Pons (tissue), 1 donor: ENCODE measurements at regions not wholly inside any gene's neighbourhood (a gene's known extent, or its start where the extent isn't known, plus 50 kb on each side); places are given as distances from the start of the nearest gene placed in this dataset.

Experiments used
- DNase-seq: peaks from one replicate; pipeline ENCODE4 v3.0.0-alpha.2; 2016; ENCODE audit warnings: low spot score

DNA sequence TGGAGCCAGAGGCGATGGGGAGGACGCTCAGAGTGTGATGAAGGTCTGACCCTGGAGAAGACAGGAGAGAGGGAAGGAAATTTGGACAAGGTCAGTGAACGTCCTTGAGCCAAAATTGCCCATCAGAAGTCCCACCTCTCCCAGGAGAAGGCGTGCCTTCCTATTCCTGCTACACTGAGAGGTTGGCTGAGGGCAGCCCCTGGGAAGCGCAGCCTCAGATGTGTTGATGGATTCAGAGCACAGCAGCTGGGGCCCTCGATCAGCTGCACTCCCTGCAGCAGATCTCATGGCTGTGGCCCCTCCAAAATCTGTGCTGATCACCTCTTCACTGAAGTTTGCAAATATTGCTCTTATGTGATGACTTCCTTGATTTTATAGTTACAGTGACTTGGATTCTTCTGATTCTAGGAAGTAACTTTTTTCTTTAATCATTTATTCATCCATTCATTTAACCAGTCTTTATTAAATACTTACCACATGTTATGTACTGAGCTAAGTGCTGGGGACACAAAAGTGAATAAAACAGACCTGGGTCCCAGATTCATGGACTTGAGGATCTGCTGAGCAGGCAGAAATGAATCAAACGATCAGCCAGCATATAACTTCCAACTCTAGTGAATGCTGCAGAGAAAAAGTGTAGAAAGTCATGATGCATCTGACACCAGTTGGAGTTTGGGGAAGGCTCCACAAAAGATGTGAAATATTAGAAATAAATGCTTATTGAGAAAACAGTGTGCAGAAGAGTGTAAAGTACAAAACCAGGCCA, 69.6 kb upstream of the ARMC2 start:
- no peak for DNase-seq

DNA sequence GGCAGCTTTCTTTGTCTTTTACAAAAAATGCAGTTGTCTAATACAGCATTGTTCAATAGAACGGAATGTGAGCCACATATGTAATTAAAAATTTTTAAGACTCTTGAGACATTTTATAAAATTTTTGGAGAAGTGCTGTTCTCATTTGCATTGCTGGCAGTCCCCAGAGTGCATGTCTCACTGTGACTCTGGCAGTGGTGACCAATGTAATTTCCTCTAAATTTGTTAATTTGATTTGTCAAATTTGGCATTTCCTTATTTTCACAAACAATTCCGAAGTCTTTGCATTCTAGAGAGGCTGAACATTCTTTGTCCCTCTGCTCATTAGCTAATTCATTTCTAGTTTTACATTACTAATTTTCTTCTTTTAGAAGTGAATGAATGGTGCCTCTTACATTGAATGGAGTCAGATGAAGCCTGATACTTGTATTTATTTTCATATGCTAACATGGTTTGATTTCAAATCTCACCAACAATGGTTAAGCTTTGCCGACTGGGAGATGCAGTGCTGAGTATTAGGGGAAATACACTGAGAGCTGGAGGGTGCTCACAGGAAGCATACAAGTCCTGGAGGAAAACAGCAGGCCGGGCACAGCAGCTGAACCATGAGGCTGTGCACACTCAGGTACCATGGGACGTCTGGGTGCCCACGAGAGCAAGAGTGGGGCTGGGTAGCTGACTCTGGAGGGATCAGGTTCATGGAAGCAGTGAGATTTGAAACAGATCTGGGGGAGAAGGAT, 68.5 kb upstream of the ARMC2 start:
- no peak for DNase-seq

DNA sequence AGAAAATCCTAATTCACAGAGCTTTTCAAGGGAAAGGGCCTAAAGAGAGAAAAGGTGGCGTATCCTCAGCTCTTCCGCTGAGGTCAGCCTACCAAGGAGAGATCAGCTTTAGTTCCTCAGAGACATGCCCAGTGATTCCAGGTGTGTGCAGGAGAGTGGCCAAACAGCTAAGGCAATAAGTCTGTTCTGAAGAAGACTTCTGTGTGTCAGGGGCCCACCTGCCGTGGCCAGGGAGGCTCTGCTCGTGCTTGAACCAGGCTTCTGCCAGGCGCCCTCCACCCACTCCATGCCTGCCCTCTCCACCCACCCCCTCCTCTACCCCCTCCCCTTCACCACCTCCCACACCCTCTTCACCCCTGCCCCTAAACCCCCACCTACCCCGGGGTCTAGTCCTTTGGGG, 67.4 kb upstream of the ARMC2 start:
- no peak for DNase-seq

DNA sequence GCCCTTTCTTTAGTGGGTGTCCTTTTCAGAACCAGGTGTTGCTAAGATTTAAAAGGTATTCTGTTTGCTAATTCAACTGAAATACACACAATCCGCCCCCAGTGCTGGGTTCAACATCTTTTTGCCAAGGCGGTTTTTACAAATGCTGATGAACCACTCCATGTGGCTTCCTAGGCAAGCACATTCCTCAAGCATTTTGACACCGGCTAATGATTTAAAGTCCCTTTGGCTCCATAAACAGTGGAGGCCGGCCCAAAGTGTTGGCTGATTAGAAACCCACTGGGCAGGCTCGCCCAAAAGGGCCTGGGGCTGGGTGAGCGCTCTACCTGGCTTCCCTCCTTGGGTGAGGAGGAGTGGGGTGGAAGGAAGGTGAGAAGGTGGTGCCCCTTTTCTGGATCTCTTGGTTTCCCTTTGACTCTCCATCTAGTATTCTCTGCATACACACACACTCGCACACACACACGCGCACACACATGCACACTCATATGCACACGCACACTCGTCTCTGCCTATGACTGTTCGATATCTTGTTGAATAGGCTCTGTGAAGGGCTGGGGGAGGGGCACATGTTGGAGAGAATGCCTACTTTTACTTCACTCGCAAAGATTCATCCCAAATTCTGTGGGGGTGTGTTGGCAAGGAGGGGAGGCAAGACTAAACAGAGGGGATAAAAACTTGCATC, 66.7 kb upstream of the ARMC2 start:
- no peak for DNase-seq

DNA sequence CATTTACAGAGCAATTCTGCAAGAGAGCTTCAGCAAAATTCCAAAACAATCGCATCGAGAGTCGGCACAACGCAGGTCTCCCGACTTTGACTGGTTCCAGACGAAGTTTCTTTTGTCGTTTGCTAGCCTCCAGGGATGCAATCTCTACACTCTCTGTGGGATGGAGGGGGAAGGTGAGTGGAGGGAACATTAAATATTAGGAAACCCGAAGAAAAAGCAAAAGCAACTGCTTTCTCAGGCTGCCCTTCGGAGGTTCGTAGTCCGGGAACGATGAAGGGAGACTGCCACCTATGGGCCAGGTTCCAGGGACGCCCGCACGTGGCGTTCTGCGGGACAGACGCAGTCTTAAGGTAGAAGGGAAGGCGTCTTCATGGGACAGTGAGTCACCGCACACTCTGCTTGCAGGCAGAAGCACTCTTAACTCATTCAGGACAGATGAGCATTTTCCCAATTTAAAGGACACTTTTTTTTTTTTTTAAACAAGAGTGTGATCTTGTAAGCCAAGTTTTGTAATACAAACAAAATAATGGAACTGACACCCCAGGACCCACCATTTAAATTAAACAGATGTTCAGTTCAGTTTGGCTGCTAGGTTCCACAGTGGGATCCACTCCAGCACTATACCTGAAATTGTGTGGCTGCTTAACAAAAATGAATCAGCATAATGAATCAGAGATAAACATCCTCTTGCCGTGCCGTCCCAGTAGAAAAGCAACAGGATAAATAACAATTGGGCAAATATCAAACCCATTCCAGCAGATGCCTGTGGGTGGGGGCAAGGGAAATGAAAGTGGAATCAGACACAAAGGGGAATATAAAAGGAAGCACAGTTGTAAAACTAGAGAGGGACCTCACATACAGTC, 65.8 kb upstream of the ARMC2 start:
- DNase-seq, result peak; percentile 73

DNA sequence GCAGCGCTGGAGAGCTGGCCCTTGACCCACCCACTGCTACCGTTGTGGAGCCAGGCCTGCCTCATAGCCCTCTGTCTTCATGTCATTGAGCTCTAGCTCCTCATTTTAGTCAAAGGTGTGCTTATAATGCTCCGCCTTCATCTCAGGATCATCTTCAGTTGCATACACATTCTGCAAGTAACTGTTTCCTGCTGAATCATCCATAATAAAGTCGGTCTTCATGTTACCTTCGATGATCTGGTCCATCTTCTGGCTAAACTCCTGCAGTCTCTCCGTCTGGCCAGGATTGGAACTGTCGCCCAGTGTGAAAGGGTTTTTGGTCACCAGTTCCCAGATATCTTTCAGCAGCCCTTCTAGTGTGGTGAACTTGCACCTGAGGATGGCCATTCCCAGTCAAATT, 62.6 kb upstream of the ARMC2 start:
- DNase-seq, result no peak

DNA sequence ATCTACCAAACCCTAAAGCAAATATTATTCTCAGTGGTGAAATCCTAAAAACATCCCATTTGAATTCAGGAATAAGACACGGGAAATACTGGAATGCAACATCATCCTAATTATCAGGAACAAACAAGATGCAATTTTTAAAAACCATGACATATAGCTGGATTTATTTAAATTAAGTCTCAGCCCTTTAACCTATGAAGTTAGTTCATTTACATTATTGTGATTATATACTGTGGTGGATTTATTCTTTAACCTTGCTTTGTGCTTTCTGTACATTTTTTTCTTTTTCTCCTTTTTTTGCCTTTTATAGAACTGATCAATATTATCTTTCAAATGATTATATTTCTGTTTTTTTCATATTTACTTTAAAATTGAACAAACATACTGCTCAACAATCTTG, 59.8 kb upstream of the ARMC2 start:
- DNase-seq, result no peak

DNA sequence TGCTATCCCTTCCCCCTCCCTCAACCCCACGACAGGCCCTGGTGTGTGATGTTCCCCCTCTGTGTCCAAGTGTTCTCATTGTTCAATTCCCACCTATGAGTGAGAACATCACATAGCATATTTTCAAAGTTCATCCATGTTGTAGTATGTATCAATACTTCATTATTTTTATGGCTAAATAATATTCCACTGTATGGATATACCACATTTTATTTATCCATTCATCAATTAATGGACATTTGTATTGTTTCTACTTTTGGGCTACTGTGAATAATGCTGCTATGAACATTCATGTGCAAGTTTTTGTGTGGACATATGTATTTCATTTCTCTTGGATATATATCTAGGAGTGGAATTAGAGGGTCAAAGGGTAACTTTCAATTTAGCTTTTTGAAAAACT, 58.7 kb upstream of the ARMC2 start:
- no peak for DNase-seq

DNA sequence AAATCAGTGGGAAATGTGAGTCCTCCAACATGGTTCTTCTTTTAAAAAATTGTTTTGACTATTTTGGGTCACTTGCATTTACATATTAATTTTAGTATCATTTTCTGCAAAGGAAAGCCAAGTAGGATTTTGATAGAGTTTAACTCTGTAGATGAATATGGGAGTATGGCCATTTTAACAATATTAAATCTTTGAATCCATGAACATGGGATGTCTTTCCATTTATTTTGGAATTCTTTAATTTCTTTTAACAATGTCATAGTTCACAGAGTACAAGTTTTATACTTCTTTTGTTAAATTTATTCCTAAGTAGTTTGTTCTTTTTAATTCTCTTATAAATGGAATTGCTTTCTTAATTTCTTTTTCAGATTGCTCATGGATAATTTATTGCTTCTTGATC, 56.5 kb upstream of the ARMC2 start:
- DNase-seq, result no peak

DNA sequence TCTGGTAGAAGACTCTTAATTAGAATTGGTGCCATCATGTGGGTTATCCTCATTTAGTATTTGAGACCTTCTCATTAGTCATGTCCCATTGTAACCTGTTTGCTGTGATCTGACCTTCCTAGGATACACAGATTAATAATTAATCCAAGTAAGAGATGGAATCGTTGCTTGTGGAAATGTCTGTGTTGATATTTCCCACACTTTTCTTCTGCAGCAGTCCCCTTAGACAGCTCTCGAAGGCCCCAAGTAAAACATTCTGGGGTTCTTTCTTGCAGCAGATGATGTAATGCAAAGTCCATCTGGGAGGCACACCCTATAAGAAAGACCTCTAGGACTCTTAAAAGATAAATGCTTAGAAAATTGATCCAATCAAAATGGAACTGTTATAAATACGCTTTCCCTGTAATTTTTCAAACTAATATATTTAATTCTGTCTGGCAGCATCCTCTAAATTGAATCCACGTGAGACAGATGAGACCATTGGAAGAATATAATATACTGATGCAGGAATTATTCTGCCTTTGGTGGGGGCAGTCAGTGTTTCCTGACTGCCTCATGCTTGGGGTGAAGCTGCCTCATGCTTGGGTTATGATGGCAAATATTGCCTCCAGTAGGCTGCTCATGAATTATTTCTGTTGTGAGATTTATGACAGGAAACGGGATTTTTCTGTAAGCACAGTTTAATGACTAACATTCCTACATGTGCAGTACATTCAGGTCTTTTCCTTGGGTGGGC, 54.5 kb upstream of the ARMC2 start:
- no peak for DNase-seq

DNA sequence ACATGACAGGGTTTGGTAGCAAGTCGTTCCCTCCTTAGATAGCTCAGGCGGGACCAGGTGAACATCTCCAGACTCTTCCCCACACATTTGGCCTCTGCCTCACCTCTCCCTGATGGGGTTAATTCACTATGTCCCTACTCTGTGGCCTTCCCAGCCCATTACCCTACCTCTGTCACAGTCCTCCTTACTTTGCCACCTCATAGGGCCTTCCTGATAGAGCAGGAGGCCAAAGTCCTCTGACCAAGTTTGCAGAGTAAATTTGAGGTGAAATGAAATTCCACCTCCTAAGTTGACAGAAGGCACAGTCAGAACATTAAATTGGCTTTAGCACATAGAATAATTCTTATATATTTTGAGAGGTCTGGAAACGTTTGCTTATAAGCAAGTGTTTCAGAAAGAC, 53.1 kb upstream of the ARMC2 start:
- DNase-seq, result no peak

DNA sequence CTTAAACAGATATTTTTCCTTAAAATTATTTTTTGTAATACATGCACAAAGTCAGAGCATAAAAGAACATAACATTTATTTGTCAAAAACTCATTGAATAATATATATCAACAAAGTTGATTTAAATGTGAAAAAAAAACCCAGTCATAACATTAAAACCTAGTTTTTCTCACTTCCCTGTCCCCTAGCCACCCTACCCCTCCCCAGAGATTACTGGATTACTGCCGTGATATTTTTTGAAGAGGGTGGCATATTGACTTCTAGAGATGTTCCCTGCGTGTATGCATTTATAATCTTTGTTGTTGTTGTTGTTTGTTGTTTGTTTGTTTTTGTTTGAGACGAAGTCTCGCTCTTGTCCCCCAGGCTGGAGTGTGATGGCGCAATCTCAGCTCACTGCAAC, 52.4 kb upstream of the ARMC2 start:
- no peak for DNase-seq

DNA sequence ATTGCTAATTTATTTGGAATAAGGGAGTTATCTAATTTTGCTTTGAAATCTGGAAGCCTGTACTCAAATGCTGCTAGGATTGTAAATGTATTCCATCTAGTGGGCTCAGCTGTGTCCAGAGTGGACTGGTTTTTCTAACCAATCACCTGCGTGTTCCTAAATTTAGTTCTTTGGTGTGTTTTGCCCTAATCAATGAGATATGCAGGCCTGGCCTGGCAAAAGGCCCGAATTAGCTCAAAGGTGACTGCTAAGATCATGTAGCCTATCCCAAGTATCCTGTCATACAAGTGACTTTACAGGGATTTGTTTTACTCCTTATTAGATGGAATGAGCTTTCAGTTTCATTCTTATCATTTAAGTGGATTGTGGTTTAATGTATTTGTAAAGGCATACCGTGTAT, 51.3 kb upstream of the ARMC2 start:
- DNase-seq, result no peak

DNA sequence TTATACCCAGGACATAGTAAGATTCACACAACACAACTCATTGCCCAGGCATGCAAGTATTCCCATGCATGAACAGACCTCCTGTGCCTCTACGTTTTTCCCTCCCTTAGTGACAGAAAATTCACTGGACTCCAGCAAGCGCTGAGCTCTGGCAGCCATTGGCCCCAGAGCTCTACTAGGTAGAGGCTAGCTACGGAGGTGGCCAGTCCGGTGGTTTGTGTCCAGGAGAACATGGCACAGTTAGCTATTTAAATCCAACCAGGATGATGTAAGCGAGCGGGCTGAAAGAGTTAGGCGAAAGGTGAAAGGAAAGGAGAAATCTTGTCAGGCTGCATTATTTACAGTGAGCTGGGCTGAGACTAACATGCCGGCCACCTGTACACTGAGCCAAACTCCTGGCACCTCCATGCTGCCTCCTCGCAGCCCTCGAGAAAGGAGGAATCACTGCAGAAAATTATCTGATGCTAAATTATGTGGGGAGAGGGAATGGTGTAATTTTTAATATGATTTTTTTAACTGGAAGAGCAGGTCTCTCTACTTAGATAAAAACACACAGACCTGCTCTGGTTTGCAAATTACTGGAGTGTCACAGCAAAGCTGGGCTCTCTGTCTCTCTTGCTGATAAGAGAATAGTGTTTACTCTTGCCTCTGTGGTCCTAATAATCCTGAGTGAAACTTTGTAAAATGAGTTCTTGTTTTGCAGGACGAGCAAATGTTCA, 50.1 kb upstream of the ARMC2 start:
- no peak for DNase-seq
